LNCaP clone FGC (cell line): ENCODE measurements at regions not wholly inside any gene's neighbourhood (a gene's known extent, or its start where the extent isn't known, plus 50 kb on each side); places are given as distances from the start of the nearest gene placed in this dataset.
"Not testable (repeated sequence)": the region's sequence is repeated elsewhere in the genome, so short reads cannot be mapped to it uniquely, and the experiment has no call there.

ENCODE experiments used
- DNase-seq: peaks from one replicate; pipeline ENCODE4 v3.0.0-alpha.2; 2011; ENCODE audit warnings: low read depth
- H3K4me3 ChIP-seq: 2 replicates; pipeline ENCODE4 v1.5.1; 2011; ENCODE audit warnings: mild to moderate bottlenecking, low read depth, low read length, control low read depth
- TF ChIP-seq, protein P1 (sequence below): IDR thresholded peaks from 2 replicates; pipeline ENCODE4 v1.5.1; 2012; ENCODE audit warnings: mild to moderate bottlenecking; ENCODE audit not compliant: control insufficient read depth, insufficient read depth; ENCODE audit errors: extremely low read depth

DNA sequence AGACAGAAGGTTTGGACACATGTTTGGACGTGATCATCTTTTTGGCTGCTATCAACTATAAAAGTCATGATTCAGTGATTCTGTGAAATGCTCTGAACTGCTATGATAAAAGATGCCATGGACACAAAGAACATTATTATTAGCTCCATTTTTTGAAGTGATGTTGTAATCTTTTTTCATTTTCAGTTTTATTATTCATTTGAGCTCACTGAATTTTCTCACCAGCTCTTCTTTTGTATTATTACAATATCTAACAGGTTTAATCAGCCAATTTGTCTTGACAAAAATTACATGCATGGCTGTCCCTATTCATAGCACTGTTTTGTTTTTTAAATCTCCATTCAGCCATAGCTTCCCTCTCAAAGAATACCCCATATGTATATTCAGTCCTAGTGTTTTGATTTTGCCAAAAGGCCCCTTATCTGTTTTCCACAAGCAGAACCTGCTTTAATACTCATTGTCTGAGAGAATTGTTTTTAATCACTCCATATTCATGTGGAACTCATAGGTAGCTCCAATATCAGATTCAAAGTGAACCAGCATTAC, 314.0 kb upstream of the FAM98A start:
- TF ChIP-seq, protein P1, sequence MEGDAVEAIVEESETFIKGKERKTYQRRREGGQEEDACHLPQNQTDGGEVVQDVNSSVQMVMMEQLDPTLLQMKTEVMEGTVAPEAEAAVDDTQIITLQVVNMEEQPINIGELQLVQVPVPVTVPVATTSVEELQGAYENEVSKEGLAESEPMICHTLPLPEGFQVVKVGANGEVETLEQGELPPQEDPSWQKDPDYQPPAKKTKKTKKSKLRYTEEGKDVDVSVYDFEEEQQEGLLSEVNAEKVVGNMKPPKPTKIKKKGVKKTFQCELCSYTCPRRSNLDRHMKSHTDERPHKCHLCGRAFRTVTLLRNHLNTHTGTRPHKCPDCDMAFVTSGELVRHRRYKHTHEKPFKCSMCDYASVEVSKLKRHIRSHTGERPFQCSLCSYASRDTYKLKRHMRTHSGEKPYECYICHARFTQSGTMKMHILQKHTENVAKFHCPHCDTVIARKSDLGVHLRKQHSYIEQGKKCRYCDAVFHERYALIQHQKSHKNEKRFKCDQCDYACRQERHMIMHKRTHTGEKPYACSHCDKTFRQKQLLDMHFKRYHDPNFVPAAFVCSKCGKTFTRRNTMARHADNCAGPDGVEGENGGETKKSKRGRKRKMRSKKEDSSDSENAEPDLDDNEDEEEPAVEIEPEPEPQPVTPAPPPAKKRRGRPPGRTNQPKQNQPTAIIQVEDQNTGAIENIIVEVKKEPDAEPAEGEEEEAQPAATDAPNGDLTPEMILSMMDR = no peak
- DNase-seq = no peak
- no peak overlapping the region for H3K4me3 ChIP-seq

DNA sequence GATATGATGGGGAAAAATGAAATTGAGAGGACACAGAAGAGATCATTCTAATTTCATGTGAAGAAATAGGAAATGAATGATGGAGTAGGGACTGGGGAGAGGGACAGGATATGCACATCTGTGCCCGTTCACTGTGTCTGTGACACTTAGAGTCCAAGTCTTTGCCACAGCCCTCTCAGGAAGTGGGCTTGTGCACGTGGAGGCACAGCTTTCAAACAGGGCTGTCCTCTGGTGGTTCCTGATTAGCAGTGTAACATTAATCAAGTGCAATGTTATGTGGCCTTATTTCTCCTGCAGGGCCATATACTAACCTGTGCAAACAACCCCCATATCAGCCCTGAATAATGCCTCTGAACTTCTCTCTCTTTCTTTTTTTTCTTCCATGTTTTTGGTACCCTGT, 312.2 kb upstream of the FAM98A start:
- no peak for DNase-seq
- TF ChIP-seq, protein P1 = no peak
- no peak overlapping the region for H3K4me3 ChIP-seq

DNA sequence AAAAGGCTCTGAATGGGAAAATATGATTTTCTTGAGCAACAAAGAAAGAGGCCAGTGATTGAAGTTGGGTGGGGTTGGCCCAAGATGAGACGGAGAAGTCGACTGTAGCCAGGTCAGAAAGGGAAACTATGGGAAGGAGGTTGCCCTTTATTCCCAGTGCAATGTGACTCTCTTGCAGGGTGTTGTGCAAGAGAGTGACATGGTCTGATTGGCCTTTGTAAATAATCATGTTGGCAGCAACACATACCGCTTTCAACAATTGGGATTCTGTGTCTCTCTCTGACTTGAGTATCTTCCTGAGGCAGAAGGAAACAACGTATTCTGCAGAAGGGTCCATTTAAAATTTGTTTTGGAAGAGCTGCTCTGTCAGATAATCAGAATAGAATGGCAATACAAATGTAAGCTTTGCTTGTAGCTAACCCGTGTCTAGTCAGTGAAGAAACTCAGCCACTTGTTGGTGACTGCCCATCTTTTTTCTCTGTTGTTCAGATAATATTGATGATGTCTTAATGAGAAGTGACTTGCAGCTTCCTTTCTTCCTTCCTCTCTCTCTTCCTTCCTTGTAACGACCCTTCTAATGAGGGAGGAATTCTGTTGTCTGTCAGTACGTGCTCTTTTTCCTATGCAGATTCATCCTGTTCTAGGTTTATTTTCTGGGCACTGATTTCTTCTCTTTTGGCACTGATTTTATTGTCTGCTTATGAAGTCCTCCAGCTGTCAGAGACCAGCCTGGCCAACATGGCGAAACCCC, 311.0 kb upstream of the FAM98A start:
- TF ChIP-seq, protein P1 = no peak

DNA sequence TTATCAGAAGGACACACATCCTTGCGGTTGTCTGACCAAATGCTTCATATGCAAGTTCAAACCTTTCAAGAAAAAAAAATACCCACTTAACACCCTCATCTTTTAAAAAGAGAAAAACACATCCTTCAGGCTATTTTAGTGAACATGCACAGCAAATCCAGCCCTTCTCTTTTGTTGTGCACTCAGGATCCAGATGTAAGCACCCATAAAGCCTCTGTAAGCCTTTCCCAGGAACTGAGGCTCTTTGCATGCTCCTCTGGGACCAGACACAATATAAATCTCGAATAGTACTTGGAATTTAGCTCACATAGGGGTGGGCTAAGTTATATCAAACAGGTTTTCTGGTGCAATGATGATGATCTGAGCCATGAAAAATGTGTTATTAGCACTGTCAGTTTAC, 308.8 kb upstream of the FAM98A start:
- H3K4me3 ChIP-seq = no peak overlapping the region
- TF ChIP-seq, protein P1 = no peak
- no peak for DNase-seq

More for the DNA sequence above, 311.0 kb upstream of the FAM98A start:
- DNase-seq = no peak
- H3K4me3 ChIP-seq = no peak overlapping the region

DNA sequence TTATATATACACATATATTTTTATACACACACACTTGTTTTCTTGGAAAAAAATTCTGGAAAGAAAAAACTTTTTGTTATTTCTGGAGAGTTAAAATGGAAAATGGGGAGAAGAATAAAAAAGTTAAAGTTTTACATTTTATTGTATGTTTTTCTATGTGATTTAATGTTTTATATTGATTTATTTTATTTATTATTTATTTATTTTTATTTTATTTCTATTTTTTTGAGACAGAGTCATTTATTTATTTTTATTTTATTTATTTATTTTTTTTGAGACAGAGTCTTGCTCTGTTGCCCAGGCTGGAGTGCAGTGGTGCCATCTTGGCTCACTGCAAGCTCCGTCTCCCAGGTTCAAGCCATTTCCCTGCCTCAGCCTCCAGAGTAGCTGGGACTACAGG, 307.0 kb upstream of the FAM98A start:
- H3K4me3 ChIP-seq, DNase-seq: not testable (repeated sequence)

DNA sequence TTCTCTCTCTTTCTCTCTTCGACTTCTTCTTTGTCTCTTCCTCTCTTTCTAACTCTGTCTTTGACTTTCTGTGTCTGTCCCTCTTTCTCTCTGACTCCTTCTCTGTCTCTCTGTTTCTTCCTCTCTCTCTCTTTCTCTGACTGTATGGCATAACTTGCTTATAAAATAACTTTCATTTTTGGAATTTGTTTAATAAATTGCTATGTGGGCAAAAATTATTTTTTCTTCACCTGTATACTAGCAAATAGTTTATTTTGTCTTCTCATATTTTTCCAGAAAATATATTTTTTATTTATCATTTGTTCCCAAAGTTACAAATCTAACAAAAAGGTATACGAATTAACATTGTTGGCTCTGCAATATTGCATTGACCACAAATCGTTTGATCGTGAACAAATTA, 305.7 kb upstream of the FAM98A start:
- DNase-seq = no peak
- TF ChIP-seq, protein P1 = no peak
- no peak overlapping the region for H3K4me3 ChIP-seq

DNA sequence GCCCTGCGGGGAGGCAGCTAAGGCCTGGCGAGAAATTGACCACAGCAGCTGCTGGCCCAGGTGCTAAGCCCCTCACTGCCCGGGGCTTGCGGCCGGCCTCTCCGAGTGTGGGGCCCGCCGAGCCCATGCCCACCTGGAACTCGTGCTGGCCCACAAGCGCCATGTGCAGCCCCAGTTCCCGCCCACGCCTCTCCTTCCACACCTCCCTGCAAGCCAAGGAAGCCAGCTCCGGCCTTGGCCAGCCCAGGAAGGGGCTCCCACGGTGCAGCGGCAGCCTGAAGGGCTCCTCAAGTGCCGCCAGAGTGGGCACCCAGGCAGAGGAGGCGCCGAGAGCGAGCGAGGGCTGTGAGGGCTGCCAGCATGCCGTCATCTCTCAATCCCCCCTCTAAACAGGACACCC, 304.6 kb upstream of the FAM98A start:
- H3K4me3 ChIP-seq = no peak overlapping the region
- DNase-seq = no peak
- TF ChIP-seq, protein P1 = no peak
